ENCODE measurements at regions not wholly inside any gene's neighbourhood (a gene's known extent, or its start where the extent isn't known, plus 50 kb on each side); places are given as distances from the start of the nearest gene placed in this dataset.

DNA sequence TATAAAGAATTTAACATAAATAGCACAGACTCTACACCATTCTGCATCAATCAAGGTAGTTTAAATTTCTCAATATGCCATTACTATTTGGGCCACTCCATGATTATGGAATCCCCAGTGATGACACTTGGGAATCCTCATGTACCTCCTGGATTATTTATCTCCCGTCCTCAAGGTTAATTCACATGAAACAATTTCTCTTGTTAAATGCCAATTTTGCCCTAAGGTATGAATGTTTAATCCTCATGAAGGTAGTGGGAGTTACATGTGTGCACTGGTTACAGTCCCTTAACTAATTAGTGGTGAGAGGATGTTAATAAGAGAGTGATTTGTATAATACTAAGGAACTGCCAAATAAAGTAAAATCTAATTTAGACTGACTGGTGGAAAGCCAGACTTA lies 372.3 kb upstream of the MDFIC2 start:
- TF ChIP-seq CHD4 (IDR thresholded peaks at IDR 0.05; ENCODE audit: borderline replicate concordance) = no peak
- TF ChIP-seq, protein P1, sequence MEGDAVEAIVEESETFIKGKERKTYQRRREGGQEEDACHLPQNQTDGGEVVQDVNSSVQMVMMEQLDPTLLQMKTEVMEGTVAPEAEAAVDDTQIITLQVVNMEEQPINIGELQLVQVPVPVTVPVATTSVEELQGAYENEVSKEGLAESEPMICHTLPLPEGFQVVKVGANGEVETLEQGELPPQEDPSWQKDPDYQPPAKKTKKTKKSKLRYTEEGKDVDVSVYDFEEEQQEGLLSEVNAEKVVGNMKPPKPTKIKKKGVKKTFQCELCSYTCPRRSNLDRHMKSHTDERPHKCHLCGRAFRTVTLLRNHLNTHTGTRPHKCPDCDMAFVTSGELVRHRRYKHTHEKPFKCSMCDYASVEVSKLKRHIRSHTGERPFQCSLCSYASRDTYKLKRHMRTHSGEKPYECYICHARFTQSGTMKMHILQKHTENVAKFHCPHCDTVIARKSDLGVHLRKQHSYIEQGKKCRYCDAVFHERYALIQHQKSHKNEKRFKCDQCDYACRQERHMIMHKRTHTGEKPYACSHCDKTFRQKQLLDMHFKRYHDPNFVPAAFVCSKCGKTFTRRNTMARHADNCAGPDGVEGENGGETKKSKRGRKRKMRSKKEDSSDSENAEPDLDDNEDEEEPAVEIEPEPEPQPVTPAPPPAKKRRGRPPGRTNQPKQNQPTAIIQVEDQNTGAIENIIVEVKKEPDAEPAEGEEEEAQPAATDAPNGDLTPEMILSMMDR (IDR thresholded peaks at IDR 0.05) = no peak
- TF ChIP-seq SMC3 (IDR thresholded peaks at IDR 0.05) = no peak
- no peak for TF ChIP-seq RNF2 (IDR thresholded peaks at IDR 0.05; ENCODE audit: borderline replicate concordance, low read depth)
- TF ChIP-seq POLR2A (IDR thresholded peaks at IDR 0.05; ENCODE audit: low read length) = no peak
- TF ChIP-seq NR3C1 (IDR thresholded peaks at IDR 0.05) = no peak
- TF ChIP-seq EP300 (IDR thresholded peaks at IDR 0.05) = no peak
- no peak for TF ChIP-seq NFE2L2 (conservative IDR thresholded peaks at IDR 0.05; ENCODE audit: low read length)
- no peak for TF ChIP-seq RFX5 (IDR thresholded peaks at IDR 0.05)
- TF ChIP-seq CEBPB (IDR thresholded peaks at IDR 0.05) = no peak

All from A549 (cell line).